ENCODE measurements at regions not wholly inside any gene's neighbourhood (a gene's known extent, or its start where the extent isn't known, plus 50 kb on each side); places are given as distances from the start of the nearest gene placed in this dataset.

GRCh38 chr9:91102269-91102668 lies 259.4 kb downstream of the AUH start:
- TF ChIP-seq POLR2AphosphoS5 (IDR thresholded peaks at IDR 0.05; ENCODE audit: low read depth, low read length) (no peak), POLR2A (IDR thresholded peaks at IDR 0.05; ENCODE audit: low read depth, low read length) (no peak), TAF1 (IDR thresholded peaks at IDR 0.05; ENCODE audit: borderline replicate concordance, low read depth, low read length) (no peak)
